Karpas-422 (cell line): ENCODE measurements at regions not wholly inside any gene's neighbourhood (a gene's known extent, or its start where the extent isn't known, plus 50 kb on each side); places are given as distances from the start of the nearest gene placed in this dataset.

ENCODE experiments used
- DNase-seq: peaks from one replicate; pipeline ENCODE4 v3.0.0-alpha.2; 2015
- H2AFZ ChIP-seq: fragments of 200-600 bp; sonication (generic); 2 replicates; pipeline ENCODE4 v1.6.1; 2014; ENCODE audit warnings: antibody characterized with exemption, low read length, mixed read lengths
- H3K27ac ChIP-seq: fragments of 200-600 bp; sonication (generic); 2 replicates; pipeline ENCODE4 v1.5.1; 2014; ENCODE audit warnings: mild to moderate bottlenecking, low read length, moderate library complexity
- H3K27me3 ChIP-seq: fragments of 200-600 bp; sonication (generic); 2 replicates; pipeline ENCODE4 v1.6.1; 2014; ENCODE audit warnings: low read length, mixed read lengths
- H3K36me3 ChIP-seq: fragments of 200-600 bp; sonication (generic); 2 replicates; pipeline ENCODE4 v1.6.1; 2014; ENCODE audit warnings: low read length, mixed read lengths; ENCODE audit not compliant: insufficient read depth
- H3K4me1 ChIP-seq: fragments of 200-600 bp; sonication (generic); 2 replicates; pipeline ENCODE4 v1.6.1; 2014; ENCODE audit warnings: mild to moderate bottlenecking, low read length, mixed read lengths
- H3K4me2 ChIP-seq: fragments of 200-600 bp; sonication (generic); 2 replicates; pipeline ENCODE4 v1.6.1; 2014; ENCODE audit warnings: low read length, low read depth, mild to moderate bottlenecking; ENCODE audit not compliant: poor library complexity, severe bottlenecking
- H3K4me3 ChIP-seq: fragments of 200-600 bp; sonication (generic); 2 replicates; pipeline ENCODE4 v1.5.1; 2014; ENCODE audit warnings: mild to moderate bottlenecking, antibody characterized with exemption, low read length, mixed read lengths
- H3K79me2 ChIP-seq: fragments of 200-600 bp; sonication (generic); 2 replicates; pipeline ENCODE4 v1.6.1; 2014; ENCODE audit warnings: mild to moderate bottlenecking, low read length, mixed read lengths
- H3K9ac ChIP-seq: fragments of 200-600 bp; sonication (generic); 2 replicates; pipeline ENCODE4 v1.6.0; 2014; ENCODE audit warnings: low read length
- H3K9me2 ChIP-seq: fragments of 200-600 bp; sonication (generic), shearing (Covaris generic); replicated peaks from 2 replicates; pipeline ENCODE4 v1.6.0; 2014; ENCODE audit warnings: mild to moderate bottlenecking, low read length, moderate library complexity; ENCODE audit not compliant: insufficient read depth
- H3K9me3 ChIP-seq: fragments of 300-700, 200-600 bp; sonication (generic); 2 replicates; pipeline ENCODE4 v1.6.1; 2014; ENCODE audit warnings: low read length, mixed read lengths
- H4K20me1 ChIP-seq: fragments of 200-600 bp; sonication (generic); 2 replicates; pipeline ENCODE4 v1.6.1; 2014; ENCODE audit warnings: mild to moderate bottlenecking, antibody characterized with exemption, low read length, low read depth; ENCODE audit not compliant: insufficient read depth

DNA sequence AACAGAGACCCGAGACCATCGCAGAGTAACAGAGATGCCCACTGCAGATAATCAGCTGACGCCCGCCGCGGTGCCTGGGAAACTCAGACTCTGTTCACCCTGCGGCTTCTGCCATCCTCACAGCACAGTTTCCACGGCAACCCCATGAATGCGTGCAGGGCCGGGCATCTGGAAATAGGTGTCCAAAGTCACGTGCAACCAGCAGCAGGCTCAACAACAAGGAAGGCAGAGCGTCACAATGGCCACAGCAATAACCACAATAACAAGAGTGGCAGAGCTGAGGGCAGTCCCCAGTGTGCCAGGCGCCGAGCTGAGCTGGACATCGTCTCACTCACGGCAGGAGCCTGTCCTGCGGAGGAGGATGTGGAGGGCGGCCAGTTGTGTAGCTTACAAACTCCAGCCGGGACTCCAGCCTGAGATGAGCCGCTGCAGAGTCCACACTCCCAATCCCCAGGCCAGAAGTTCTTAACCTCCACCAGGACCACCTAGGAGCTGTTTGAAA, 102.0 kb downstream of the CRYAA start:
- H3K4me3 ChIP-seq = no peak overlapping the region
- no peaks in the 10 kb centered on the region for H3K79me2 ChIP-seq
- no peak overlapping the region for H2AFZ ChIP-seq
- H3K27ac ChIP-seq = no peak overlapping the region
- DNase-seq = no peak
- no peaks in the 10 kb centered on the region for H3K27me3 ChIP-seq
- H4K20me1 ChIP-seq = no peaks in the 10 kb centered on the region
- H3K4me2 ChIP-seq = no peak overlapping the region
- H3K36me3 ChIP-seq = no peaks in the 10 kb centered on the region
- no peaks in the 10 kb centered on the region for H3K9me3 ChIP-seq
- no peaks in the 10 kb centered on the region for H3K9me2 ChIP-seq
- H3K9ac ChIP-seq = no peak overlapping the region
- peaks cover 32% of the 10 kb centered on the region for H3K4me1 ChIP-seq

DNA sequence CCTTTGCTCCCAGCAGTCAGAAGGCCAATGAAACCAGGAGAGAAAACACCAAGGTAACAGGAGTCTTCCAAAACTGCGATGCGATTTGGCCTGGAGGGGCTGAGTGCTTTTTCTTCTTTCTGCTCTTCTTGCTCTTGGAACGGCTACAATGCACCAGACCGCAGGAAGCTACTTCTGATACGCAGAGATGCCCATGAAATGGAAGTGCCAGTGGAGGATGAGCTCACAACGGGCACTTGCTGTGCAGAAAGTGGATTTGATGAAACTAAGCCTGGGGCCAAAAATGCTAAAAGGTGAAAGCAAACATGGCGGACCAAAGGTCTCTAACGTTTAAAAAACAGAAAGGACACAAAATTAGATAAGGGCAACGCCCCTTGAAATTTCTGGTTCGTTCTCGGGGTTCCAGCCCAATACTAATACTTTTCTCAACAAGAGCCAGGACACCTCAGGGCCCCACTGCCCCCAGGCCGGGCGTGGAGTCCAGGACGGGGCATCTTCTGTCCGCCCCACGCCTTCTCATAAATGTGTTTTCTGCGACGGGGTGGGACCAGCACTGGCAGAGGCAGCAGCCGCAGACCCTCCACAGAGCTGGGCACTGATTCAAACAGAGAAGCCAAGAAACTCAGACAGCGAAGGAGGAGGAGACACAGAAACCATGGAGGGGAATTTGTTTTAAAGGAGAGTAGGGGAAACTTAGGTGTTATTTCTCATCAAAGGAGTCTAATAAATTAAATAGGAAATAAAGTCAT, 101.3 kb downstream of the CRYAA start:
- Histone ChIP-seq H3K4me1 (peaks cover 32% of the 10 kb centered on the region), H3K79me2 (no peaks in the 10 kb centered on the region), H3K9ac (no peak overlapping the region), H4K20me1 (no peaks in the 10 kb centered on the region), H2AFZ (no peak overlapping the region), H3K27me3 (no peaks in the 10 kb centered on the region), H3K36me3 (no peaks in the 10 kb centered on the region), H3K9me2 (no peaks in the 10 kb centered on the region), H3K27ac (no peak overlapping the region), H3K9me3 (no peaks in the 10 kb centered on the region), H3K4me3 (no peak overlapping the region), H3K4me2 (no peak overlapping the region)
- DNase-seq = no peak

DNA sequence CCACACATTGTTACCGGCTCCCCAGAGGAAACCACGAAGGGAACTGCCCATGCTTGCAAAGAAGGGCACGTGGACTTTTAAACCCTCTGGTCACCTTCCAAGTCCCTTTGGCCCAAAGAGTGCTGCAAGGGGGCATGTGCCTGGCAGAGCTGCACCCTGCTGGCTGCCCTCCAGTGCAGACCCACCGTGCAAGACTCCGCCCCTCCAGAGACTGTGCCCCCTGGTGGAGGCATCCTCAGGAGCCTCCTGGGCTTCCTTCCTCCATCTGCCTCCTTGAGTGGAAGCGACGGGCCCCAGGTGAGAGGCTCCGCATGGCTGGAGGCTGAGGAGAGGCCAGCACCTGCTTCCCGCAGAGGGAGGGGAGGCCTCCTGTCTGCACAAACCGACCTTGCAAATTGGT, 100.6 kb downstream of the CRYAA start:
- H2AFZ ChIP-seq = no peak overlapping the region
- peaks cover 29% of the 10 kb centered on the region for H3K4me1 ChIP-seq
- no peaks in the 10 kb centered on the region for H3K9me3 ChIP-seq
- no peaks in the 10 kb centered on the region for H3K36me3 ChIP-seq
- H4K20me1 ChIP-seq = no peaks in the 10 kb centered on the region
- no peaks in the 10 kb centered on the region for H3K27me3 ChIP-seq
- DNase-seq = peak; percentile 84
- no peaks in the 10 kb centered on the region for H3K9me2 ChIP-seq
- H3K27ac ChIP-seq = no peak overlapping the region
- H3K9ac ChIP-seq = no peak overlapping the region
- no peak overlapping the region for H3K4me3 ChIP-seq
- no peaks in the 10 kb centered on the region for H3K79me2 ChIP-seq
- no peak overlapping the region for H3K4me2 ChIP-seq

DNA sequence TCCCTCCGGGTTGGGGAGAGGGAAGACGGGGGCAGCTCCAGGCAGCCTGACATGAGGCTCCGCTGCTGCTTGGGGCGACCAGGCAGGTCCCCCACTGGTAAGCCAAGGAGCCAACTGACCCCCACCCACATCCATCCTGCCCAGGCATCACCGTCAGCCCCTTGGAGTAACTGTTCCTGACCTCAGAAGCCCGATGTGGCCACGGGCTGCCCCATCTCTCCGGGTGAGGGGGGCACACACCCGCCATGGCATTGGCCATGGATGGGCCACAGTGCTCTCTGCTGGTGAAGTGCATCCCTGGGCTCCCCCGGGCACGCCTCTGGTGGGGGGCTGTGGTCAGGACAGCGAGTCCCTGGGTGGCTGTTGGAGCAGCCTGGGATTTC, 100.0 kb downstream of the CRYAA start:
- H3K36me3 ChIP-seq = no peaks in the 10 kb centered on the region
- no peaks in the 10 kb centered on the region for H3K9me2 ChIP-seq
- H3K79me2 ChIP-seq = no peaks in the 10 kb centered on the region
- DNase-seq = no peak
- no peak overlapping the region for H3K4me3 ChIP-seq
- no peaks in the 10 kb centered on the region for H3K27me3 ChIP-seq
- no peaks in the 10 kb centered on the region for H4K20me1 ChIP-seq
- no peak overlapping the region for H2AFZ ChIP-seq
- peaks cover 24% of the 10 kb centered on the region for H3K4me1 ChIP-seq
- no peak overlapping the region for H3K9ac ChIP-seq
- H3K27ac ChIP-seq = no peak overlapping the region
- H3K4me2 ChIP-seq = no peak overlapping the region
- H3K9me3 ChIP-seq = no peaks in the 10 kb centered on the region

DNA sequence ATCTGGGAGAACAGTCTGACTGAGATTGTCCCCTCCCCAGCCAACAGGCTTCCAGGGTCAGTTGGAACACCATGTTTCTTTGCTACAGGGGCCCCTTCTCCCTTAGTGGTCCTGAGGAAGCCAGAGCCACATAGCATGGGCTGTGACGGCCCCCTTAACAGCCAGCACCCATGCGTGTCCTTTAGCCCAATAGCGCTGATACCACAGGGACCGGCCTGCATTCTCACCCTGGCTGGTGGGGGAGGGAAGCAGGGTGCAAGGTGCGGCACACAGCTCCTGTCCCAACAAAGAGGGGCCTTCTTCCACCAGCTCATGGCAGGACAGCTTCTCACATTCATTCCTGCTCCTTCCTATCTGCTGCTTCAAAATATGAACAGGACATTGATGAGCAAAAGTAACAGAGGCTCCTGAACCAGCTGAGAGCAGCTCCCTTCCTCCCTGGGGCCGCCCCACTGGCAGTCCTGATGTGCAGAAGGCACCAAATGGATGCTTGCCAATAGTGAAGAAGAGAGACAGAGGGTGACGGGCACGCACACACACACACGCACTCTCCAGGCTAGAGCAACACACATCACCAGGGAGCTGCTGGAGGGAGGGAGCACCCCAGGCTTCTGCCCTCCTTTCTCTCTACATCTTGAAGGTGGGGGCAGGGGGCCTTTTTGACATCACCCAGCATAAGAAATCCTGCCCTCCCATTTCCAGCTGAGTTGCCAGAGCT, 99.4 kb downstream of the CRYAA start:
- H2AFZ ChIP-seq = no peak overlapping the region
- H3K4me2 ChIP-seq = no peak overlapping the region

DNA sequence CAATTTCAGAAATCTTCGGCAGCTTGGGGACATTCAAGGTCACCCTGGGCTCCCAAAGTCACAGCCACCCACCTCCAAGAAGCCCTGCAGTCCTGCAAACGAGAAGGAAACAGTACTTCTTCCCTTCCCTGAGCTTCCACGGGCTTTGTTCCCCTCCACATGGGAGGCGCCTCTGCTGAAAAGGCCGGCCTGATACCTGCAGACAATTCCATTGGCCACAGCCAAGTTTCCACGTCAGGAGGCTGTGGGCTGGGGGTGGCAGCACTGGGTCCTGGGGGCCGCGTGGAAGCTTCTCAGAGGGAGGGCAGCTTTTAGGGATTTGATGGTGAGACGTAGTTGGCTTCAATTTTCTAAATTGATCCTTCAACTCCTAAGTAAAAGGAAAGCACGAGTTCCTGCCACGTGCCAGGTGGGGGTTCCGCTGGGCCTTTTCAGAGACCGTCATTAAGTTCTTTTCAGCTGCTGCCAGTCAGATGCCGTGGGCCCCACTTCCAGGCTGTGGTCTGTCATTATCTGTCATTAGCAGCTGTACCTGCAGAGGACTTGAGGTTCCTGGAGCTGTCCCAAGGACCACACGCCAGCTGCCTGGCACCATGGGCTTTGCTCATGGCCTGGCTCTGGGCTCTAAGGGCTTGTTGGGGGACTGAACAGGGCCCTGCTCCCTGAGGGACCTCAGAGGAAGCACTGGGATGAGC, 98.7 kb downstream of the CRYAA start:
- Histone ChIP-seq H4K20me1 (no peaks in the 10 kb centered on the region), H3K79me2 (no peaks in the 10 kb centered on the region), H3K9ac (no peak overlapping the region), H3K9me2 (no peaks in the 10 kb centered on the region), H3K27ac (no peak overlapping the region), H3K4me3 (no peak overlapping the region), H3K36me3 (no peaks in the 10 kb centered on the region), H3K4me2 (no peak overlapping the region), H3K27me3 (no peaks in the 10 kb centered on the region), H3K4me1 (peaks cover 15% of the 10 kb centered on the region), H3K9me3 (peaks cover under 1% of the 10 kb centered on the region; the same call in 1 of the 2 replicates), H2AFZ (no peak overlapping the region)
- no peak for DNase-seq

More for the DNA sequence above, 99.4 kb downstream of the CRYAA start:
- no peaks in the 10 kb centered on the region for H3K27me3 ChIP-seq
- H3K79me2 ChIP-seq = no peaks in the 10 kb centered on the region
- no peaks in the 10 kb centered on the region for H4K20me1 ChIP-seq
- H3K9me2 ChIP-seq = no peaks in the 10 kb centered on the region
- DNase-seq = no peak
- no peak overlapping the region for H3K27ac ChIP-seq
- H3K36me3 ChIP-seq = no peaks in the 10 kb centered on the region
- no peaks in the 10 kb centered on the region for H3K9me3 ChIP-seq
- H3K4me1 ChIP-seq = peaks cover 18% of the 10 kb centered on the region
- H3K4me3 ChIP-seq = no peak overlapping the region
- no peak overlapping the region for H3K9ac ChIP-seq

DNA sequence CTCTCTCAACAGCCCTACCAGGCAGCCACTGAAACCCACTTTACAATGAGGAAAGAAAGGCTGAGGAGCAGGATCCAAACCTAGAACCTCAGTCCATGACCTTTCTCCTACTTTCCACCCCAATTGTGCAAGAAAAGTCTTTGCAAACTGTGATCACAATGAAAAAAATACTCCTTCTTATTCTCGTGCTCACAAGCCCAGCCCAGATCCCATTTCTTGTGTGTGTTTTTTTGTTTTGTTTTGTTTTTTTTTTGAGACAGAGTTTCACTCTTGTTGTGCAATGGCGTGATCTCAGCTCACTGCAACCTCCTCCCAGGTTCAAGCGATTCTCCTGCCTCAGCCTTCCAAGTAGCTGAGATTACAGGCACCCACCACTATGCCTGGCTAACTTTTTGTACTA, 97.7 kb downstream of the CRYAA start:
- H2AFZ ChIP-seq = no peak overlapping the region
- peaks cover 3% of the 10 kb centered on the region; the same call in 1 of the 2 replicates for H3K9me3 ChIP-seq
- H3K9me2 ChIP-seq = no peaks in the 10 kb centered on the region
- H3K4me2 ChIP-seq = no peak overlapping the region
- H3K79me2 ChIP-seq = no peaks in the 10 kb centered on the region
- no peak for DNase-seq
- no peaks in the 10 kb centered on the region for H3K27me3 ChIP-seq
- H3K4me3 ChIP-seq = no peak overlapping the region
- H3K27ac ChIP-seq = no peak overlapping the region
- peaks cover 15% of the 10 kb centered on the region for H3K4me1 ChIP-seq
- H4K20me1 ChIP-seq = no peaks in the 10 kb centered on the region
- H3K9ac ChIP-seq = no peak overlapping the region
- no peaks in the 10 kb centered on the region for H3K36me3 ChIP-seq

DNA sequence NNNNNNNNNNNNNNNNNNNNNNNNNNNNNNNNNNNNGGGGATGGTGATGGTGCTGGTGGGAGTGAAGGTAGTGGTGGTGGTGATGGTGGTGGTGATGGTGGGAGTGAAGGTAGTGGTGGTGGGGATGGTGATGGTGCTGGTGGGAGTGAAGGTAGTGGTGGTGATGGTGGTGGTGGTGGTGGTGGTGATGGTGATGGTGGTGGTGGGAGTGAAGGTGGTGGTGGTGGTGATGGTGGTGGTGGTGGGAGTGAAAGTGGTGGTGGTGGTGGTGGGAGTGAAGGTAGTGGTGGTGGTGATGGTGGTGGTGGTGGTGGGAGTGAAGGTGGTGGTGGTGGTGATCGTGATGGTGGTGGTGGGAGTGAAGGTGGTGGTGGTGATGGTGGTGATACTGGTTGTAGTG, 93.6 kb downstream of the CRYAA start:
- peaks cover 5% of the 10 kb centered on the region for H3K4me1 ChIP-seq
- no peak for DNase-seq
- no peak overlapping the region for H2AFZ ChIP-seq
- no peak overlapping the region for H3K4me3 ChIP-seq
- peaks cover 3% of the 10 kb centered on the region; the same call in 1 of the 2 replicates for H3K9me3 ChIP-seq
- H3K27me3 ChIP-seq = no peaks in the 10 kb centered on the region
- no peaks in the 10 kb centered on the region for H3K79me2 ChIP-seq
- no peaks in the 10 kb centered on the region for H4K20me1 ChIP-seq
- no peaks in the 10 kb centered on the region for H3K36me3 ChIP-seq
- H3K4me2 ChIP-seq = no peak overlapping the region
- H3K9me2 ChIP-seq = no peaks in the 10 kb centered on the region
- H3K9ac ChIP-seq = no peak overlapping the region
- H3K27ac ChIP-seq = no peak overlapping the region
